Hematopoietic multipotent progenitor cell (in vitro differentiated cells): ENCODE measurements at regions not wholly inside any gene's neighbourhood (a gene's known extent, or its start where the extent isn't known, plus 50 kb on each side); places are given as distances from the start of the nearest gene placed in this dataset.
"Not testable (repeated sequence)": the region's sequence is repeated elsewhere in the genome, so short reads cannot be mapped to it uniquely, and the experiment has no call there.

Source experiments
- DNase-seq, 3 donors: peaks; one replicate each; pipeline ENCODE4 v3.0.0-alpha.2; 2011 to 2015; ENCODE audit warnings: low read depth in 2 of 3, low spot score in 2 of 3

DNA sequence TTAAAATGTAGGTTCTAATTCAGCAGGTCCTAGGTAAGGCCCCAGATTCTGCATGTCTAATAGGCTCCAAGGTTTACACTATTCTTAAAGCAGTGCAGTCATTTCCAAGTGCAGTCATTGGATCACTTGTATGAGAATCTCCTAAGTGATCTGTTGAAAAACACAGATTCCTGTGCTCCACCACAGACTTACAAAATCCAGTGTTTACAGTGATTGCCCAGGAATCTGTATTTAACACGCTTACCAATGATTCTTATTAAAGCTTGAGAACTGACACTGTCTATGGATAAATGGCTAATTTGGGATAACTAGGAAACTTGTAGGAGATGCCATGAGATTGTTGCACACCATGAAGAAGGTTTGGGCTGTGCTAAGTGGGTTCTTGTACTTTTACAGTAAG lies 104.6 kb upstream of the PLEKHG1 start:
- DNase-seq, result no peak

DNA sequence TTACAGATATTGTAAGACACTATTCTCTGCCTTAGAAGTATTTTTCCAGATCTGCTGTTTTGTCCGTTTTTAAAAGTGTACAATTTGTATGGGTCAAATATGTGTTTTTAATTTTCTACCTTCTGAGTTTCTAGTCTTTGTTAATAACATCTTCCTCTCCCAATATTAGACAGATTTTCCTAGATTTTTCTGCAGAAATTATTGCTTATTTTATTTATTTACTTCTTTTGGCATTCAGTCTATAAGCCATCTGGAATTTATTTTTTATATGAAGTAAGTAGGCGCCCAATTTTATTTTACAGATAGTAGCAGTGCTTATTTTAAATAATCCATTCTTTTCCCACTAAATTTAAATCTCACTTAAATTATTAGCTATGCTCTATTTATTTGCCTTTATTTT lies 103.1 kb upstream of the PLEKHG1 start:
- DNase-seq, result no peak

DNA sequence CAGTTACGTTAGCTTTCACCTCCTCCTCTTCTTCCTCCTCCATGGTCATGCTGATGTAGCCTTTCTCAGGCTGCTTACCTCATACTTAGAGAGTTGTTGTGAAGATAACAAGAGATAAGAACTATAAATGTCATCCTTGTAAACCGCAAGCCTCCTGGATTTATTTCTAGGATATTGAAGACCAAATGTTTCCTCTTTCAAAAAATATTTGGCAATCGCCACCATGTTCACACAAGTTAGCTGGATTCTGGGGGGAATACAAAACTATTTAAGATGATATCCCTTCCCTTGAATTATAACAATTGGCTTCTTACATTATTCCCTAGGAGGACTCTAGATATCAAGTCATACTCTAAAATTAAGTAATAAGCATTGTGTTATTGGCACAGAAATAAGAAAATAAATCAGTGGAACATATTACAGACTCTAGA lies 99.8 kb upstream of the PLEKHG1 start:
- no peak for DNase-seq

DNA sequence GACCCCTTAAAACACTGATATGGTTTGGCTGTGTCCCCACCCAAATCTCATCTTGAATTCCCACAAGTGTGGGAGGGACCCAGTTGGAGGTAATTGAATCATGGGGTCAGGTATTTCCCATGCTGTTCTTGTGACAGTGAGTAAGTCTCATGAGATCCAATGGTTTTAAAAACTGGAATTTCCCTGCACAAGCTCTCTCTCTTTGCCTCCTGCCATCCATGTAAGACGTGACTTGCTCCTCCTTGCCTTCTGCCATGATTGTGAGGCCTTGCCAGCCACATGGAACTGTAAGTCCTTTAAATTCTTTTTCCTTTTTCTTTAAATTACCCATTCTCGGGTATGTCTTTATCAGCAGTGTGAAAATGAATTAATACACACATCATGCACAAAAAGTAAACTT lies 99.1 kb upstream of the PLEKHG1 start:
- DNase-seq, result not testable (repeated sequence)

DNA sequence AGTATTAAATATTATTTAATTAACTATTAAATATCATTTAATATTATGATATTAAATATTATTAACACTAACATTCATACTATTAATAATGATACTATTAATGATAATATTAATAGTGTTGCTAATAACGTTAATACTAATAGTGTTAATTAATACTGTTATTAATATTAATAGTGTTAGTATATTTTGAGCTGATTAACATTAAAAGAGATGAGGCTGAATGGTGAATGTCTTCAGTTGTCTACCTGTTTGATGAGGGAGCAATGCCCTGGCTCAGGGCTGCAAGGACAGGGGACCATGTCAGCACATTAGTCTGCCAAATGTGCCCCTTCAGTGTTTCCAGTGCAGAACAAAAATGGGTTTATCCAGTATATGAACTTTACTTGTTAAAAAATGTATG lies 96.6 kb upstream of the PLEKHG1 start:
- no peak for DNase-seq

DNA sequence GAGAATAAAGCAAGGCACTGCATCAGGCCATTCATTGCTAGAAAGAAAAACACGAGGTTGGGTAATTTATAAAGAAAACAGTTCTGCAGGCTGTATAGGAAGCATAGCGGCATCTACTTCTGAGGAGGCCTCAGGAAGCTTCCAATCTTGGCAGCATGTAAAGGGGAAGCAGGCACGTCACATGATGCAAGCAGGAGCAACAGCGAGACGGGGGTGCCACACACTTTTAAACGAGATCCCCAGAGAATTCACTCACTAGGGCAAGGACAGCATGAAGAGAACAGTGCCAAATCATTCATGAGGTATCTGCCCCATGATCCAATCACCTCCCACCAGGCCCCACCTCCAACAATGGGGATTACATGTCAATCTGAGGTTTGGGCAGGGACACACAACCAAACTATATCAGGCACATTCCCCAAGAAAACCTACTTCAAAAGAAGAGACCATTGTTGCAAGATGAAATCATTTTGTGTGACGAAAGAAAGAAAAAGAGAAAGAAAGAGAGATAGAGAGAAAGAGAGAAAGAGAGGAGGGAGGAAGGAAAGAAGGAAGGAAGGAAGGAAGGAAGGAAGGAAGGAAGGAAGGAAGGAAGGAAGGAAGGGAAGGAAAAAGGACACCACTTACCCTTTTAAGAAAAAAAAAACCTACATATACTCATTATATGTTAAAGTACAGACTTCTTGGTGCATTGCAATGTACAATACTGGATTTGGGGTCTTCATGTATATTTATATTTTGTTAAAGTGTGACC lies 95.9 kb upstream of the PLEKHG1 start:
- DNase-seq, result no peak

DNA sequence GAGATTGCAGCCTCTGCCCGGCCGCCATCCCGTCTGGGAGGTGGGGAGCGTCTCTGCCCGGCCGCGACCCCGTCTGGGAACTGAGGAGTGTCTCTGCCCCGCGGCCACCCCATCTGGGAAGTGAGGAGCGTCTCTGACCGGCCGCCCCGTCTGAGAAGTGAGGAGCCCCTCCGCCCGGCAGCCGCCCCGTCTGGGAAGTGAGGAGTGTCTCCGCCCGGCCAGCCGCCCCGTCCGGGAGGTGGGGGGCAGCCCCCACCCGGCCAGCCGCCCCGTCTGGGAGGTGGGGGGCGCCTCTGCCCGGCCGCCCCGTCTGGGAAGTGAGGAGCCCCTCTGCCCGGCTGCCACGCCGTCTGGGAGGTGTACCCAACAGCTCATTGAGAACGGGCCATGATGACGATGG lies 92.3 kb upstream of the PLEKHG1 start:
- DNase-seq, result not testable (repeated sequence)

DNA sequence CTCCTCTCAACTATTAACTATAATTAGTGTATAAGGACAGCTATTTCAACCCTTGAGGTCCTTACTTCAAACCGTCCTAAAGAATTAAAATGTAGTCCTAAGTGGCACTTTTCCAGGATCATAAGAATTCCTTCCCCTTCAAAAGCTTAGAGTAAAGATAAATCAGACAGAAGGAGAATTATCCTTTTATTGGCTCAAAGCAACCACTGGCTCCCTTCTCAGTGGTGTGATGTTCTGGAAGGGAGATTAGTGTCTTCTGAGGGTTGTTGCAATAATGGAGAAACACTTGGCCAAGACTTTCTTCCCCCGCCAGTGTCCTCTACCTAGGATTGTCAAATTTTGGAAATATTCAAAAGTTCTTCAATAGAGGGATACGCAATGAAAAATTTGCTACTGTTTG lies 89.1 kb upstream of the PLEKHG1 start:
- no peak for DNase-seq

DNA sequence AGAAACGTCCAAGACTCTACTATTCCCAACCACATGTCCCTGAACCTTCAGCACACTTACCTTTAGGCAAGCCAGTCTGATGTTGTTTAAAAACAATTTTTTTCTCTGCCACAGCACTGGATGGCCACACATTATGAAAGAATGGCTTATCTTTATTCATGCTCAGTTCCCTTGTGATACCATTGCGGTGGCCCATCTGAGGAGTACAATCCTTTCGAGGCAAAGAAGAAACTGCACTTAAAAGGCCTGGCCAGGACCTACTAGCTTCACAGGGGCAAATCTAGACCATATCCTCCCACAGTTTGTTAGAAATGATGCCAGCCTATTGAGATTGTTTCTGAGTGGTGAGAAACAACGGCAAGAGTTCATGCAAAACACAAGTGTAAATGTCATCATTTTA lies 88.4 kb upstream of the PLEKHG1 start:
- no peak for DNase-seq

DNA sequence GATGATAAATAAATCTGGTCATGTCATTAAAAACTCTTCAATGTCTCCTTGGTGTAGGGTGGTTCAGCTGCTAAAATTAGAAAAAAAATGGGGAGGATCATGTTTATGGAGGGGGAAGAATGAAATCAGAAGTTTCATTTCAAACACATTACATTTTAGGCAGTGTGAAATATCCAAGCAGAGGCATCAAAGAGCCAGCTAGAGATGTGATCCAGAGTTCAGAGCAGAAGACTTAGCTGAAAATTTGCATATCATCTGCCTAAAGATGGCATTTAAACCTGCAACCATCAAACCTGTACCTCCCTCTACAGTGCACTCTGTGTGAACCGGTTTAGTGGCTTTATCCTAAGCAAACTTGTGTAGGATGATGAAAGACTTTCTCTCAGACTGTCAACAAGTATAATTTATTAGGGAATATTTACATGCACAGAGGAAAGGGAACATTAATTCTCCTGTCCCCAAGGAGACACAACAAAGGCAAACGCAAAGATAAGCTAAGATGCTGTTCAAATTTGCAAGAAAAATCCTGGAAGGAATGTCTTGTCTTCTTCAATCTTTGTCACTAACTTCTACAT lies 84.8 kb upstream of the PLEKHG1 start:
- no peak for DNase-seq

DNA sequence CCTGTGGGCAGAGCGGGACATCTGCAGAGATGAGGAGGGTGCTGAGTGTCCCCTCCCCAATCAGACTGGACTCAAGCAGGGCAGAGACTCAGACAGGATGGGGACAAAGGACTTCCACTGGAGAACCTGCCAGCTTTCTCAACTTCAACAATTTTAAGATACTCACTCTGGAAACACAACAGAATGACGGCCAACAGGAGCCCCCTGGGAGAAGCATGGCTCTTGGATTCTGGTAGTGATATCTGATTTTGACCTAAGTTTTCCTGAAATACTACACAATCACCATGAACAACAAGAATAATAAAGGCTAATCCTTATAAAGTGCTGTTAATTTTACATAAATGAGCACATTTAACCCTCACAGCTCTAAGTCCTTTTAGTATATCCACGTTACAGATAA lies 83.5 kb upstream of the PLEKHG1 start:
- DNase-seq, result no peak

DNA sequence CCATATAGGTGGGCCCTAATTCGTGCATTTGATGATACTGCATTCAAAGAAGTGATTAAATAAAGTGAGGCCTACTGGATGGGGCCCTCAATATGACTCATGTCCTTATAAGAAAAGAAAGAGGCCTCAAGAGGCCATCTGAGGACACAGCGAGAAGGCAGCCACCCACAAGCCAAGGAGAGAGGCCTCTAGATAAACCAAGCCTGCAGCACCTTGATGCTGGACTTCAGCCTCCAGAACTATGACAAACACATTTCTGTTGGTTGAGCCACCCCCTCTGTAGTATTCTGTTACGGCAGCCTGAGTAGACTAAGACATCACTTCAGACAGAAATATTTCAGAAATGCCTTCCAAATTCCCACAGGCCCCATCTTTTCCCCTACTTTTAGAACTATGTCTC lies 82.5 kb upstream of the PLEKHG1 start:
- no peak for DNase-seq

DNA sequence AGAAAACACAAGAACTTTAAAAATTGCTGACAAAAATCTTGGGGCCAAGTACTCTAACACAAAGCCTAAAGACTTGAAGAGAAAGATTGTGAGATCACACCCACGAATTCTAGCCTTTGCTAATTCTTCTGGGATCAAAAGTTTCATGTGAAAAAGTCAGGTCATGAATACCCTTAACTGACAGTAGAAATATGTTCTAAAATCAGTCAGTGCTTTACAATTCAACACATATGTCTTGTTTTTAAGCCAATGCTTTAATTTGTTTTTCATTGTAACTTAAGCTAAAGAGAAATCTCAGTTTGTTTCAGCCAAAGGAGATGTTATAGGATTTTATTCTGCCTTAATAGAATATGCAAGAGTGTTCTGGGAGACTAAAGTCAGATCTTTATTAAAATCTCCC lies 78.2 kb upstream of the PLEKHG1 start:
- DNase-seq, result no peak

DNA sequence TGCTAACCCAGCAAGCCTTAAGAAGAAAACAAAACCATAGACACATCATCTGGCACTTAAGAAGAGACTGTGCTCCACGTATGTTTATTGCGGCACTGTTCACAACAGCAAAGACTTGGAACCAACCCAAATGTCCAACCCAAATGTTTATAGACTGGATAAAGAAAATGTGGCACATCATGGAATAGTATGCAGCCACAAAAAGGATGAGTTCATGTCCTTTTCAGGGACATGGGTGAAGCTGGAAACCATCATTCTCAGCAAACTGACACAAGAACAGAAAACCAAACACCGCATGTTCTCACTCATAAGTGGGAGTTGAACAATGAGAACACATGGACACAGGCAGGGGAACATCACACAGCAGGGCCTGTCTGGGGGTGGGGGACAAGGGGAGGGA lies 76.5 kb upstream of the PLEKHG1 start:
- DNase-seq, result not testable (repeated sequence)

DNA sequence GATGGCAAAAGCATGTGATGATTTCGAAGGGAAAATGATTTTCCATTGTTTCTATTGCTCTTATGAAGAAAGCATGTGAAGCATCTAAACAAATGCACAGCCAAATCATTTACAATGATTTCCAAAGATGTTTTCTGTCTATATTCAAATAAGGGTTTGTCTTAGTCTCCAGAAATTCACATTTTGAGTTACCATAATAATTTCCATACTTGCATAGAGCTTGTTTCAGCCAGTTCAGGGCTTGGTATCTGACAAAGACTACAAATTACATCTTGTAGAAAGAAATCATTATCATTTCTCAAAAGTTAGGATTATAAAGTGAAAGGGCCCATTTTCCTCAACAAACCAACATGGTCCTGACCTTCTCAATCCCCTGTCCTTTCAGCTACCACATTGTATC lies 74.4 kb upstream of the PLEKHG1 start:
- no peak for DNase-seq

DNA sequence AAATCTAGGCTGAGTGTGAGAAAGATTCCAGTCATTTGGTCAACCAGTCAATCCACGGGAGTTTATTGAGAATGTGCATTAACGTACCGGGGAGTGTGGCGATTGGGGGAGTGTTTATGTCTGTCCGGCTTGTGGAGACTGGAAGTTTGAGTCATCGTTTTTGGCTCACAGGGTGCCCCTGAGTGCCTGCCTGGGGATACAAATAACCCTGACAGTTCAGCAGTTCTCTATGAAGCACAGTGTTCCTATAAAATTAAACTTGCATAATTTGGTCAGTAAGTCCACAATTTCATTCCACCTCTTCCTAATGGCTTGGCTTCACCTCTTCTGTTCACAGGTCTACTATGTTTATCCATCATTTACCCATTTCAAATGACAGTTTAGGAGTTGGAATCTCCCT lies 72.6 kb upstream of the PLEKHG1 start:
- DNase-seq, result no peak

DNA sequence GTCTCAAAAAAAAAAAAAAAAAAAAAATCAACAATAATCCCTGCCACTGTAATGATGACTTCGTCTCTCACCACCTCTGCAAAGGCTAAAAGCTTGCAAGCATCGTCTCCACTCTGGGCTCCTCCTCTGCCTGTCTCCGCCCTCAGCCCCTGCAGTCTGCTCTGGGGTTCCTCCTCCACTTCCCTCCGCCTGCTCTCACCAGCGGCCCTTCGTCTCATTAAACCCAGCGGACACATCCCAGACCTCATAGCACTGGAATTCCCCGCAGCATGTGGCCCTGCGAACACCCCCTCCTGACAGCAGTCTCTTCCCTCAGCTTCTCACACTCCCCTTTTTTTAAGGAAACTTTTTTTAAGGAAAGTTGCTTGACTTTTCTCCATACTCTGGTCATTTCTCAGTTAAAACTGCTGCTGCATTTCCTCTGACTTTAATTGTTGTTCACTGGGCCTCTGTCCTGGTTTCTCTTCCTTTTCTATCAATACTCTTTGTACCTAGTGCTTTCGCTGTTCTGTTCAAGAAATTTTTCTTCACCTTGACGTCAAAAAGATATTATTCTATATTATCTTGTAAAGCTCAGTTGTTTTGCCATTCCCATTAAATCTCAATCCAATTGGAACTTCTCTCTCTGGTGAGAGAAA lies 70.9 kb upstream of the PLEKHG1 start:
- peak in 2 of 3 donors; percentile 2 to 10 for DNase-seq

DNA sequence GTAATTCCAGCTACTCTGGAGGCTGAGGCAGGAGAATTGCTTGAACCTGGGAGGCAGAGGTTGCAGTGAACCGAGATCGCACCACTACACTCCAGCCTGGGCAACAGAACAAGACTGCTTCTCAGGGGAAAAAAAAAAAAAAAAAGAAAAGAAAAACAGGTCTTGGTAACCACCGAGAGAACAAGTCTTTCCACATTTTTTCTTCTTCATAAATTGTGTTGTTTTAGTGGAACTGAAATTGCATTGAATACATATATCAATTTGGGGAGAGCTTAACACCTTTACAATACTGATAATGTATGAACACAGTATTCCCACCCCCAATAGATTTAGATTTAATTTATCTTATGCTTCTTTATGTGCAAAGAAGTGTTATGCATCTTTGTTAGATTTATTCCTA lies 70.0 kb upstream of the PLEKHG1 start:
- no peak for DNase-seq

DNA sequence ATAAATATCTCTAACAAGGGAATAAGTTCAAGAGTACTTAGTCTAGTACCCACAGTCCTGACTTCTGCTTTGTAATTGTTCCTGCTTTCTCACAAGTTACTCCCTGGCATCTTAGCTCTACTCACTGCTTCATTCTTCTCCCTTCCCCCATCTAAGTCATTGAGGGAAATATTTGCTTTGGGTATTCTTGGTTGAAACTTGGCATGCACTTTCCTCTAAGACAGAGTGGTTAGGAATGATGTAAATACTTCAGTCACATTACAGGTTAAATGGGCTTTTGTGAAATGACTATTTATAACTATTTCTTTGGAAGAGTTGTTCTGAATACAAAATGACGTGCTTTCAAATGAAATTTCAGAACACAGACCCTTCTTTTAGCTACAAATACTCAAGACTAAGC lies 67.7 kb upstream of the PLEKHG1 start:
- DNase-seq, result no peak

DNA sequence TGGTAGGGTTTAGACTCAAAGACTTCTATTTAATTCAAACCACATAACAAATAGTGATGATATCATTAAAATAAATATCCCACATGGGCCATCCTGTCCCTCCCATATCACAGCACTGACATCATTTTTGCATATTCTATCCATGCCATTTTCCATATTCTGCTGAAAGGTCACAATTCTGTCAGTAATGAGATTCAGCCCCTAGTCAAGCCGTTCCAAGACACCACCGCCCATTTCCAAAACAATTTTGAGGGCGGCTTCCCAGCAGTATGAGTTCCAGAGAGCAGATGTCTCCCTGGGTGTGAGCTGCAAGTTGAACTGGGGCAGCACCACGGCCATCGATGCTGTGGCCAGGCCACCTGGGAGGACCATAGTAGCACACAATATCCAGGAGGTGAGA lies 65.1 kb upstream of the PLEKHG1 start:
- DNase-seq, result no peak

DNA sequence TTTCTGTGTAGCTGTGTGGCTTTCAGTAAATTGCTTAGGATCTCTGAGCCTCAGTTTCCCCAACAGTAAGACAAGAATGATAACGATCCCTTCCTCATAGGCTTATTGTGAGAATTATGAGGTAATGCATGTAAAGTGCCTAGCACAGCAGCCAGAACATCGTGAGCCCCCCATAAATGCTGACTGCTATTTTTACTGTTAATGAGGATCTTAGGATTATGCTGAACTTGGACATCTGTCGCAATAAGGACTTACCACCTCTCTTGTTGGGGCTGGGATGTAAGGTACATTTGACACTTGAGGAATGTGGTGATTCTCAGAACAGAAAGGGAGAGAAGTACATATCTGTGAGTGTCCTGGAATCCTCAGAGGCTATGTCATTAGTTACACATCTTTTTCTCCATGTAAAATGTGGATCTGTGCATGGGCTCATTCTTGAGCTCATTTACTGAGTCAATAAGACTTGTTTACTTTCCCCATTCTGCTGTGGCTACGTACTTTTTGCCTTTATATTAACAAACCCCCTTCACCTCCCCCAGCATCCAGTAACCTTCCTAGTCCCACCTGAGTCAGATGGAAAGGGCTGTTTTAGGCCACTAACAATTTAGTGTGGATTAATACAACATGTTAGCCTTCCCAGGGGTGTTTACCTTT lies 64.4 kb upstream of the PLEKHG1 start:
- DNase-seq, result no peak

DNA sequence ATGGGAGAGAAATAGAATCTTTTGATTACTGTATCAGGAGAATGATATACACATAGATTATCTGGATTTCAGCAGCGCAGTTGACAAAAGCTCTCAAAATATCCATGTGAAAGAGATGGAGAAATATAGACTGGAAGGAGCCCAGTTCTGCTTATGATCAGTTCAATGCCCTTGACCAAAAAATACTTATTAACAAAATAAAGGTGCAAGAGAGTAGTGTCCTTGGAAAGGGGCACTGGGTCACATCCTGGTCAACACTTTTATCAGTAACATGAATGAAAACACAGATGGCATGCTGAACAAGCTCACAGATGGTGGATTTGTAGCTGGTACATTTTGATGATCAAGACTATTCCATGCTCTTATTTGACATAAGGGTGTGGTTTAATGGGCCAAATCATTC lies 63.9 kb upstream of the PLEKHG1 start:
- DNase-seq, result no peak
